ENCODE measurements at regions not wholly inside any gene's neighbourhood (a gene's known extent, or its start where the extent isn't known, plus 50 kb on each side); places are given as distances from the start of the nearest gene placed in this dataset.

- no peak for TF ChIP-seq GRHL2 (CRISPR knock-in tag; IDR thresholded peaks at IDR 0.05; ENCODE audit: insufficient replicate concordance, severe bottlenecking)
- no peak for TF ChIP-seq ATF3 (CRISPR knock-in tag; conservative IDR thresholded peaks at IDR 0.05)
- TF ChIP-seq SMAD3 (CRISPR knock-in tag; IDR thresholded peaks at IDR 0.05; ENCODE audit: borderline replicate concordance): no peak
- no peak for TF ChIP-seq TEAD1 (CRISPR knock-in tag; IDR thresholded peaks at IDR 0.05)
- no peak for TF ChIP-seq OVOL2 (CRISPR knock-in tag; IDR thresholded peaks at IDR 0.05; ENCODE audit: borderline replicate concordance)
Observed at GRCh38 chr3:168926426-168926825, 737.1 kb downstream of the MECOM start (continued).

GRCh38 chr3:168925568-168925967, 737.9 kb downstream of the MECOM start:
- no peak for TF ChIP-seq NR2C2 (CRISPR knock-in tag; IDR thresholded peaks at IDR 0.05)
- no peak for TF ChIP-seq GRHL2 (CRISPR knock-in tag; IDR thresholded peaks at IDR 0.05; ENCODE audit: insufficient replicate concordance, severe bottlenecking)
- TF ChIP-seq PRRX2 (CRISPR knock-in tag; IDR thresholded peaks at IDR 0.05): no peak
- TF ChIP-seq AFF4 (CRISPR knock-in tag; IDR thresholded peaks at IDR 0.05; ENCODE audit: borderline replicate concordance): no peak
- no peak for TF ChIP-seq E2F5 (CRISPR knock-in tag; IDR thresholded peaks at IDR 0.05)
- TF ChIP-seq ELF4 (CRISPR knock-in tag; IDR thresholded peaks at IDR 0.05; ENCODE audit: low read depth): no peak
- no peak for TF ChIP-seq FOXK1 (CRISPR knock-in tag; IDR thresholded peaks at IDR 0.05)
- no peak for TF ChIP-seq ZNF138 (CRISPR knock-in tag; conservative IDR thresholded peaks at IDR 0.05)
- TF ChIP-seq ESRRA (CRISPR knock-in tag; IDR thresholded peaks at IDR 0.05; ENCODE audit: borderline replicate concordance): no peak
- TF ChIP-seq CBFB (CRISPR knock-in tag; IDR thresholded peaks at IDR 0.05; ENCODE audit: low read depth): no peak
- no peak for TF ChIP-seq ATF3 (CRISPR knock-in tag; conservative IDR thresholded peaks at IDR 0.05)
- TF ChIP-seq TP53 (CRISPR knock-in tag; IDR thresholded peaks at IDR 0.05): no peak
- no peak for TF ChIP-seq MLX (CRISPR knock-in tag; IDR thresholded peaks at IDR 0.05)
- no peak for TF ChIP-seq FOXP1 (CRISPR knock-in tag; IDR thresholded peaks at IDR 0.05; ENCODE audit: borderline replicate concordance)
- TF ChIP-seq SP1 (CRISPR knock-in tag; conservative IDR thresholded peaks at IDR 0.05): no peak
- TF ChIP-seq CREM (CRISPR knock-in tag; IDR thresholded peaks at IDR 0.05): no peak
- no peak for TF ChIP-seq NR1H2 (CRISPR knock-in tag; IDR thresholded peaks at IDR 0.05)
- no peak for TF ChIP-seq SMAD3 (CRISPR knock-in tag; IDR thresholded peaks at IDR 0.05; ENCODE audit: borderline replicate concordance)
- TF ChIP-seq ZNF512 (CRISPR knock-in tag; IDR thresholded peaks at IDR 0.05; ENCODE audit: borderline replicate concordance): no peak

More at GRCh38 chr3:168925568-168925967, 737.9 kb downstream of the MECOM start:
- H3K27me3 Mint-ChIP-seq (ENCODE audit: low read depth): no peaks in the 10 kb centered on the region
- H3K27ac Mint-ChIP-seq: no peak overlapping the region
- ChIA-PET CTCF (no interaction called here), POLR2A (no interaction called here)
- peaks cover 29% of the 10 kb centered on the region for H3K4me1 Mint-ChIP-seq
- 0 out of 2 replicates have a peak, but pooled peaks cover under 1% of the 10 kb centered on the region for H3K36me3 Mint-ChIP-seq
- DNase-seq (ENCODE audit: low spot score): no peak
- peaks cover 10% of the 10 kb centered on the region for H3K9me3 Mint-ChIP-seq
- ATAC-seq: no peak
- no peak overlapping the region for H3K4me3 Mint-ChIP-seq
